HFF-Myc (cell line): ENCODE measurements at regions not wholly inside any gene's neighbourhood (a gene's known extent, or its start where the extent isn't known, plus 50 kb on each side); places are given as distances from the start of the nearest gene placed in this dataset.

ENCODE experiments used
- DNase-seq: peaks from one replicate; pipeline ENCODE4 v3.0.0-alpha.2; 2011; ENCODE audit warnings: low read depth; ENCODE audit errors: extremely low read depth
- H3K4me3 ChIP-seq: replicated peaks from 2 replicates; pipeline ENCODE4 v1.5.1; 2011; ENCODE audit warnings: low read depth, mild to moderate bottlenecking, control low read depth, low read length
- TF ChIP-seq, protein P1 (sequence below): IDR thresholded peaks from 2 replicates; pipeline ENCODE4 v1.5.1; 2012; ENCODE audit warnings: mild to moderate bottlenecking, low read depth, low read length, control low read depth; ENCODE audit errors: missing control alignments

DNA sequence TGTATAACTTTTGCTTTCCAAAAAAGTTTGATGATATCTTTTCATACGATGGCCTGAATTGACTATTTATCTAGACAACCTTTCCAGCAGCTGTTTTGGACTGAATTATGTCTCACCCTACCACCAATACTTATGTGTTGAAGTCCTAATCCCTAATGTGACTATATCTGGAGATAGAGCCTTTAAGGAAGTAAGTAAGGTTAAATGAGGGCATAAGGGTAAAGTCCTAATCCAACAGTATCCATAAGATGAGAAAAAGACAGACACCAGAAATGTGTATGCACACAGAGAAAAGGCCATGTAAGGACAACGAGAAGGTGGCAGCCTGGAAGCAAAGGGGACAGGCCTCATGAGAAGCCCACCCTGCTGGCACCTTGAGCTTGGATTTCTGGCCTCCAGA lies 86.6 kb upstream of the PPARGC1A start:
- TF ChIP-seq, protein P1, sequence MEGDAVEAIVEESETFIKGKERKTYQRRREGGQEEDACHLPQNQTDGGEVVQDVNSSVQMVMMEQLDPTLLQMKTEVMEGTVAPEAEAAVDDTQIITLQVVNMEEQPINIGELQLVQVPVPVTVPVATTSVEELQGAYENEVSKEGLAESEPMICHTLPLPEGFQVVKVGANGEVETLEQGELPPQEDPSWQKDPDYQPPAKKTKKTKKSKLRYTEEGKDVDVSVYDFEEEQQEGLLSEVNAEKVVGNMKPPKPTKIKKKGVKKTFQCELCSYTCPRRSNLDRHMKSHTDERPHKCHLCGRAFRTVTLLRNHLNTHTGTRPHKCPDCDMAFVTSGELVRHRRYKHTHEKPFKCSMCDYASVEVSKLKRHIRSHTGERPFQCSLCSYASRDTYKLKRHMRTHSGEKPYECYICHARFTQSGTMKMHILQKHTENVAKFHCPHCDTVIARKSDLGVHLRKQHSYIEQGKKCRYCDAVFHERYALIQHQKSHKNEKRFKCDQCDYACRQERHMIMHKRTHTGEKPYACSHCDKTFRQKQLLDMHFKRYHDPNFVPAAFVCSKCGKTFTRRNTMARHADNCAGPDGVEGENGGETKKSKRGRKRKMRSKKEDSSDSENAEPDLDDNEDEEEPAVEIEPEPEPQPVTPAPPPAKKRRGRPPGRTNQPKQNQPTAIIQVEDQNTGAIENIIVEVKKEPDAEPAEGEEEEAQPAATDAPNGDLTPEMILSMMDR: no peak
- H3K4me3 ChIP-seq: no peak overlapping the region
- no peak for DNase-seq

- no peak for DNase-seq
- no peak overlapping the region for H3K4me3 ChIP-seq
- TF ChIP-seq, protein P1: no peak
Observed at GRCh38 chr4:23973308-23973855, 83.5 kb upstream of the PPARGC1A start.

- no peak overlapping the region for H3K4me3 ChIP-seq
- no peak for DNase-seq
- TF ChIP-seq, protein P1: no peak
Observed at GRCh38 chr4:23972805-23973204, 83.0 kb upstream of the PPARGC1A start.

DNA sequence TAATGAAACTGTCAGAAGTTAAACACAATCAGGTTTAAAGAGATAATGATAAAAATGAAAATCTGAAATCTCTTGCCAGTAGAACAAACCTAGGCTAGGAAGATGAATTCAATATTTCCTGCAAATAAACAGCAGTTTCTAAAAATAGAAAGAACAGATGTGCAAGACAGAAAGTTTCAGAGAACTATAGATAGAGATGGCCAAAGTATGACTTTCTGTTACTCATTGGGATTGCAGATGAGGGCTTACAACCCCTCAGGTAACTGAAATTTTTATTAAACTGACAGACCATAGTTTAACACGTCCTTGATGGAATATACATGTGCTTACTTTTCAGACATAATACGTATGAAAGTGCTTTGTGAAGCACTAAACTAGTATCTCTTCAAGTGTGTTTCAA lies 82.3 kb upstream of the PPARGC1A start:
- no peak overlapping the region for H3K4me3 ChIP-seq
- TF ChIP-seq, protein P1: no peak
- no peak for DNase-seq

- TF ChIP-seq, protein P1: no peak
- no peak for DNase-seq
- no peak overlapping the region for H3K4me3 ChIP-seq
Observed at GRCh38 chr4:23970201-23970850, 80.5 kb upstream of the PPARGC1A start.

- no peak overlapping the region for H3K4me3 ChIP-seq
- DNase-seq: no peak
- TF ChIP-seq, protein P1: no peak
Observed at GRCh38 chr4:23969635-23970145, 79.8 kb upstream of the PPARGC1A start.
